ENCODE measurements at regions not wholly inside any gene's neighbourhood (a gene's known extent, or its start where the extent isn't known, plus 50 kb on each side); places are given as distances from the start of the nearest gene placed in this dataset.

GRCh38 chr11:46203746-46204145 is 73.7 kb upstream of the CREB3L1 start:
- CTCF ChIA-PET, result no interaction called here
- no peak overlapping the region for H3K4me3 ChIP-seq (ENCODE audit: low read depth, low read length)
- DNase-seq (ENCODE audit: low read depth, low spot score), result no peak
- POLR2A ChIA-PET, result no interaction called here
- no peak for TF ChIP-seq CTCF (IDR thresholded peaks at IDR 0.05; ENCODE audit: insufficient read depth, low read length, missing control alignments)

GRCh38 chr11:46202696-46203391 is 74.6 kb upstream of the CREB3L1 start:
- POLR2A ChIA-PET, result no interaction called here

GRCh38 chr11:46202149-46202548 is 75.3 kb upstream of the CREB3L1 start:
- no peak overlapping the region for H3K4me3 ChIP-seq (ENCODE audit: low read depth, low read length)
- ChIA-PET POLR2A (no interaction called here), CTCF (no interaction called here)
- TF ChIP-seq CTCF (IDR thresholded peaks at IDR 0.05; ENCODE audit: insufficient read depth, low read length, missing control alignments), result no peak
- no peak for DNase-seq (ENCODE audit: low read depth, low spot score)

More at GRCh38 chr11:46202696-46203391, 74.6 kb upstream of the CREB3L1 start:
- no peak for TF ChIP-seq CTCF (IDR thresholded peaks at IDR 0.05; ENCODE audit: insufficient read depth, low read length, missing control alignments)
- CTCF ChIA-PET, result no interaction called here
- no peak for DNase-seq (ENCODE audit: low read depth, low spot score)
- no peak overlapping the region for H3K4me3 ChIP-seq (ENCODE audit: low read depth, low read length)

GRCh38 chr11:46200537-46201281 is 76.8 kb upstream of the CREB3L1 start:
- ChIA-PET CTCF (no interaction called here), POLR2A (no interaction called here)
- no peak overlapping the region for H3K4me3 ChIP-seq (ENCODE audit: low read depth, low read length)
- no peak for DNase-seq (ENCODE audit: low read depth, low spot score)
- TF ChIP-seq CTCF (IDR thresholded peaks at IDR 0.05; ENCODE audit: insufficient read depth, low read length, missing control alignments), result no peak

GRCh38 chr11:46198245-46199240 is 77.3 kb upstream of the PHF21A start:
- POLR2A ChIA-PET, result no interaction called here
- H3K4me3 ChIP-seq (ENCODE audit: low read depth, low read length), result no peak overlapping the region
- CTCF ChIA-PET, result no interaction called here
- TF ChIP-seq CTCF (IDR thresholded peaks at IDR 0.05; ENCODE audit: insufficient read depth, low read length, missing control alignments), result no peak
- no peak for DNase-seq (ENCODE audit: low read depth, low spot score)

DNA sequence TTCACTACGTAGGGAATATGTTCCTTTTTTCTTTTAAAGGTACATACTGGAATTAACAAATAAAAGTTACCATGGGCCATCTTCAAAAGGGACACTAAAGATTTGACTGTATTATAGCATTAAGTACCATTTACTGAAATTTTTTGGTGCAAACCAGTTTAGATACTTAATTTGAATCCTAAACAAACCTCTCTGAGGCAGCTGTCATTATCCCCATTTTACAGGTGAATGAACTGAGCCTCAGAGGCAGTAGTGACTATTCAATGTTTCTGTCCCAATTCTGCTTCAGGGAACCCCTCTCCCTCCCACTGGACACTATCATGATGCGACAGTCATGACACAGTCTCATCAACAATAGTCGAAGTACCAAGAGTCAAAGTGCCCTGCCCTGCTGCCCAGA is 76.2 kb upstream of the PHF21A start:
- no peak for TF ChIP-seq CTCF (IDR thresholded peaks at IDR 0.05; ENCODE audit: insufficient read depth, low read length, missing control alignments)
- POLR2A ChIA-PET, result no interaction called here
- no peak overlapping the region for H3K4me3 ChIP-seq (ENCODE audit: low read depth, low read length)
- CTCF ChIA-PET, result no interaction called here
- DNase-seq (ENCODE audit: low read depth, low spot score), result no peak
